ENCODE measurements at regions not wholly inside any gene's neighbourhood (a gene's known extent, or its start where the extent isn't known, plus 50 kb on each side); places are given as distances from the start of the nearest gene placed in this dataset.
"Not testable (repeated sequence)": the region's sequence is repeated elsewhere in the genome, so short reads cannot be mapped to it uniquely, and the experiment has no call there.

DNA sequence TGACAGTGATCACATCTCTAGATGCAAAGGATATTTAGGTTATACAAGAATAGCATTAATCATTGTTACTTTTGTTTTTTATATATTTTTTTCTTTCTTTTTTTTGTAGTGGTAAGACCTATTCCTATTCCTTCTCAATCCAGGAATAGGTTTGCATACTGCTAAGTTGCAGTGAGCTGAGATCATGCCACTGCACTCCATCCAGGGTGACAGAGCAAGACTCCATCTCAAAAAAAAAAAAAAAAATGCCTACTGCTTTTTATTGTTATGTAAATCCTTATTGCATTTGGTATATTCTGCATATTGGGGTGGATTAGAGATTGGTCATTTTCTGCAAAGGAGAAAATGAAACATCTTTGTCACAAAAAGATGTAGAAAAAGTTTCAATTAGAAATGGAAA is 138.2 kb upstream of the FOLH1 start:
- not testable (repeated sequence) for TF ChIP-seq KAT2A (conservative IDR thresholded peaks at IDR 0.05; ENCODE audit: control insufficient read depth, low read depth, low read length); TAF1 (IDR thresholded peaks at IDR 0.05; ENCODE audit: borderline replicate concordance, low read depth, low read length); POLR2A (IDR thresholded peaks at IDR 0.05; ENCODE audit: low read depth, low read length); EZH2 (IDR thresholded peaks at IDR 0.05; ENCODE audit: borderline replicate concordance, control insufficient read depth, low read depth, low read length); ZZZ3 (IDR thresholded peaks at IDR 0.05; ENCODE audit: control insufficient read depth, insufficient read length, low read depth); DPF2 (IDR thresholded peaks at IDR 0.05)
- TF ChIP-seq, protein P1, sequence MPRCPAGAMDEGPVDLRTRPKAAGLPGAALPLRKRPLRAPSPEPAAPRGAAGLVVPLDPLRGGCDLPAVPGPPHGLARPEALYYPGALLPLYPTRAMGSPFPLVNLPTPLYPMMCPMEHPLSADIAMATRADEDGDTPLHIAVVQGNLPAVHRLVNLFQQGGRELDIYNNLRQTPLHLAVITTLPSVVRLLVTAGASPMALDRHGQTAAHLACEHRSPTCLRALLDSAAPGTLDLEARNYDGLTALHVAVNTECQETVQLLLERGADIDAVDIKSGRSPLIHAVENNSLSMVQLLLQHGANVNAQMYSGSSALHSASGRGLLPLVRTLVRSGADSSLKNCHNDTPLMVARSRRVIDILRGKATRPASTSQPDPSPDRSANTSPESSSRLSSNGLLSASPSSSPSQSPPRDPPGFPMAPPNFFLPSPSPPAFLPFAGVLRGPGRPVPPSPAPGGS (IDR thresholded peaks at IDR 0.05; ENCODE audit: borderline replicate concordance, insufficient read depth, low read depth, low read length, poor library complexity, severe bottlenecking): not testable (repeated sequence)
- TF ChIP-seq, protein P2, sequence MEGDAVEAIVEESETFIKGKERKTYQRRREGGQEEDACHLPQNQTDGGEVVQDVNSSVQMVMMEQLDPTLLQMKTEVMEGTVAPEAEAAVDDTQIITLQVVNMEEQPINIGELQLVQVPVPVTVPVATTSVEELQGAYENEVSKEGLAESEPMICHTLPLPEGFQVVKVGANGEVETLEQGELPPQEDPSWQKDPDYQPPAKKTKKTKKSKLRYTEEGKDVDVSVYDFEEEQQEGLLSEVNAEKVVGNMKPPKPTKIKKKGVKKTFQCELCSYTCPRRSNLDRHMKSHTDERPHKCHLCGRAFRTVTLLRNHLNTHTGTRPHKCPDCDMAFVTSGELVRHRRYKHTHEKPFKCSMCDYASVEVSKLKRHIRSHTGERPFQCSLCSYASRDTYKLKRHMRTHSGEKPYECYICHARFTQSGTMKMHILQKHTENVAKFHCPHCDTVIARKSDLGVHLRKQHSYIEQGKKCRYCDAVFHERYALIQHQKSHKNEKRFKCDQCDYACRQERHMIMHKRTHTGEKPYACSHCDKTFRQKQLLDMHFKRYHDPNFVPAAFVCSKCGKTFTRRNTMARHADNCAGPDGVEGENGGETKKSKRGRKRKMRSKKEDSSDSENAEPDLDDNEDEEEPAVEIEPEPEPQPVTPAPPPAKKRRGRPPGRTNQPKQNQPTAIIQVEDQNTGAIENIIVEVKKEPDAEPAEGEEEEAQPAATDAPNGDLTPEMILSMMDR (IDR thresholded peaks at IDR 0.05 in 2 of 3, conservative IDR thresholded peaks at IDR 0.05 in 1 of 3; ENCODE audit: control insufficient read depth in 2 of 3, extremely low read depth in 1 of 3, insufficient read depth in 1 of 3, low read depth in 3 of 3, low read length in 3 of 3): not testable (repeated sequence)

Data from GM12878 (cell line).